ENCODE measurements at regions not wholly inside any gene's neighbourhood (a gene's known extent, or its start where the extent isn't known, plus 50 kb on each side); places are given as distances from the start of the nearest gene placed in this dataset.
A peak's percentile ranks its signal among the peaks of the same experiment; 100 is the strongest.

DNA sequence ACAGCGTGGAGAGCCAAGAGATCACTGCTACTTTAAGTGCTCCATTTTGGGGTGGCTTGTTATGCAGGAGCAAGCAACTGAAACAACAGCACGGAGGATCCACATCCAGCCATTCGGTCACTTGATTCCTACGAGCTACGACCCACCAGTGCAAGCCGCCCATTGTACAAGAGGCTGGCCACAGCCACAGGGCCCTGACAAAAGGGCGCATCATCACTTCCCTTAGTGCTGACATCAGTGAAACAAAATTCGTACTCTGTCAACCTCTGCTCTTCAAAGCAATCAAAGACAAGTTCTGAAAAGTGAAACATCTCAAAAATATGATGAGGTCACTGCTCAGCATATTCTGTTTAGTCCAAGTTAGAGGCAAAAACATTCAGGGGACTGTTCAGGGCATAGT, 168.4 kb downstream of the GADD45G start:
- DNase-seq, result no peak

DNA sequence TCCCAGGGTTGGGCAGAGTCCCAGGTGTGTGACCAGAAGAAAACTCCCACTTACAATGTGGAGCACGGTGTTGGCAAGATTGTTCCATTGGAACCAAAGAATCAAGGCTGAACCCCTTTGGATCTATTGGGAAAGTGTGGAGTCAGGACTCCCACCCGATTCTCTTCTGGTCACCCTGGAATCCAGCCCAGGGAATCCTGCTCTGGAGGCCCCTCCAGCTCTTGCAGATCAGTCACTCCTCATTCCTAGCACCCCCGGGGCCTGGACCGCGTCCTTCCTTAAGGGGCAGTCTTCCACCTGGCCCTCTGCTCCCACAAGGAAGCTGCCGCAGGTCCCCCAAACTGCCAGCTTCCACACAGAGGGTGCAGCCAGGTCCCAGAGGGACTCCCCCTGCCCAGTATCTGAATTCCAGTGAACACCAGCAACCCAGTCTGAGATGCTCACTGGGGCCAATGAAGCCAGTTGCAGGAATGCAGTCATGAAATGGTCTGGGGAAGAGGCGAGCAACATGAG, 170.1 kb downstream of the GADD45G start:
- no peak for DNase-seq

DNA sequence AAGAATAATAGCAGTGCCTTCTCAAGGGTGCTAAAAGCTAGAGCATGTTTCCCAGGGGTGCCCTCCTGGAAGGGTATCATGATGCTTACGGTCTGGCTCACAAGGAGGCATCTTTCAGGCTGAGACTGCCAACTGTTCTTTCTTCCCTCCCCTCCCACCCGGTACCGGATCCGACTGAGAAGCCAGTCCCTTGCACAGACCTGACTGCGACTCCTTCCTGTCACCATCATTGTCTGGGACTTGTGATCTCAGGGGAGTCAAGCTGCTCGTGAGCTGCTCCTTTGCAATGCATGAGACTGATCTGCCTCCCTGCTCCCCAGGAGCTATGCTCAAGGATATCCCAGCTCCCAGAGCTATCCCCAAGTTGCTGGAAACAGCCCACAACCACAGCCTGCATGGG, 170.8 kb downstream of the GADD45G start:
- DNase-seq, result no peak

DNA sequence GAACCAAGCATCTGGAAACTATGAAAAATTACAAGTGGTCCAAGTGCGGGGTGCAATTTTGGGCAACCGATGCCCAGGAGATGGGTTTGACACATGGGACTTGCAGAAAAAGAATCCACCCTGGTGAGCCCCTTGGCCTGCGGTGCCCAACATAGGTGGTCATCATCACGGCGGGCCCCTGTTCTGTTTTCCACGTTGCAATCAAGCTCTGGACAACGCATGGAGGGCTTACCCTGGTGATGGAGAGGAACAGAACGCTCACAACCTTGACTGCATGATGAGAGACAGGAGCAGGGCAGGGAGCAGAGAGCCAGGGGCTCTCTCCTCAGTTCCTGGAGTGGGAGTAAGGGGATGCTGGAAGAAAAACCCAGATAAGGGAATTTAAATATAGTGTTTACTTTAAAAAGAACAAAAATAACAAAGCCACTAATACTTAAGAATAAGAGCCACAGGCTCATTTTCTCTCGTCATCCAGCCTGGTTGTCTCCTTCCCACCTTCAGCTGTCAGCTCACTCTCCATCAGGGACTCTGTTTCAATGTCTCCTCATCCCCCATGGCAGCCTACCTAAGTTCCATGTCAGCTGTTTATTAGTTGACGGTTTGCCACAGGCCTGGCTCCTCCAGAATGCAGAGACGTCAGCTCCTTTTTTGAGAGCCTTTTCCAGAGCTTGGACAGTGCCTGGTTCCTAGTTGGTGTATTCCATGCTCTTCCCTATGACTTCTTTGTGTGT, 172.1 kb downstream of the GADD45G start:
- DNase-seq, result no peak

DNA sequence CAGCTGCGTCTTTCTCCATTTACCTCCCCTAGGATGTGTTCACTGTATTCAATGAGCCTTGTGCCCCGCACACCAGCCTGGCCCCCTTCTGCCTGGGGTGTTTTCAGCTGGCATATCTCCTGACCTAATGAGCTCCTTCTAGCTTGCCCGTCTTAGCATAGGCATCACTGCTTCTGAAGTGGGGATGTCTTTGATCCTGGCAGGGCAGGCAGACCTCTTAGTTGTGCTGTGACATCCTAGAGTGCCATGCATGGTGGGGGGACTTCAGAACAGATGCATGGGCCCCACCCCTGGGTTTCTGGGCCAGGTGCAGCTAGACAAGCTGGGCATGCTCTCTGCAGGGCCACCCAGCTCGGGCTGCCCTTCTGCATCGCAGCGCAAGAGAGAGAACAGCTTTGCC, 172.7 kb downstream of the GADD45G start:
- no peak for DNase-seq

DNA sequence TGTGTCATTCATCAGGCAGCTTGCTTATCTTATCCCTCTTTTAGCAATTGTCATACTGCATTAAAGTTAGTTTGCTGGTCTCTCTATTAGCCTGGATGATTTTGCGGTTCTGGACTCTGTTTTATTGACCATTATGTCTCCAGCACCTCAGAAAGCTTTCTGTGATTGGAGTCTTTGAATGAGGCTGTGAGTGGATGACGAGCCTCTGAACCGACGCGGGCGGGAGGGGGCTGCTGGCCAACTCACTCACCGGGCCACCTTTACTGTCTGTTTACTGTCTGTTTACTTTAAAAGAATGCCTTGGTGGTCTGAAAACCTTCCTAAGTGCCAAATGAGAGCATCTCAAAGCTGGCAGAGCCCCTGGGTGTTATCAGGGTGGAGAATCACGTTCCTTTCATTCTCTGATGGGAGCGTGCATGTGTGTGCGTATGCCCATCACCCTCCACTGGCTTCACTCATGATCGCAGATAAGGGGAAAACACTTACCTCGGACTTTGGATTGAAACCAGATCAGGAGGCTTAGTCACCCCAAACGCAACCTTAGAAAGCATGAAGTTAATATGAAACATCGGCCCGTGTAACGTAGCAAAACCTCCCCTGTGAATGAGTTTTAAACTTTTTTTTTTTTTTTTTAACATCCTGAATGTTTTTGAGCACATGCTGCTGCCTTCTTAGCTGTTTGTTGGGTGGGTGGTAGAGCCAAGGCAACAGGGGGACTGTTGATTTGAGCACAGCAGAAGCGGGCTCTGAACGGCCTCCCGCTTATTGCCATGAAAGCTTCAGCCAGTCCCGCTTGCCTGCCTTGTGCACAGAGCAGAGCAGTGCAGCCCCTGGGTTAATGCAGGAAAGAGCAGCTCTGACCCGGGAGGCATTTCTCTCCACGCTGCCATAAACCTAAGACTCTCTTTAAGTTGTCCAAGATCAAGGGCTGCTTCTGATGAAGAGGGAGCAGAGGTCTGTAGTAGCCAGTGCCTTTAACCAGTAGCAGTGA, 173.6 kb downstream of the GADD45G start:
- no peak for DNase-seq

DNA sequence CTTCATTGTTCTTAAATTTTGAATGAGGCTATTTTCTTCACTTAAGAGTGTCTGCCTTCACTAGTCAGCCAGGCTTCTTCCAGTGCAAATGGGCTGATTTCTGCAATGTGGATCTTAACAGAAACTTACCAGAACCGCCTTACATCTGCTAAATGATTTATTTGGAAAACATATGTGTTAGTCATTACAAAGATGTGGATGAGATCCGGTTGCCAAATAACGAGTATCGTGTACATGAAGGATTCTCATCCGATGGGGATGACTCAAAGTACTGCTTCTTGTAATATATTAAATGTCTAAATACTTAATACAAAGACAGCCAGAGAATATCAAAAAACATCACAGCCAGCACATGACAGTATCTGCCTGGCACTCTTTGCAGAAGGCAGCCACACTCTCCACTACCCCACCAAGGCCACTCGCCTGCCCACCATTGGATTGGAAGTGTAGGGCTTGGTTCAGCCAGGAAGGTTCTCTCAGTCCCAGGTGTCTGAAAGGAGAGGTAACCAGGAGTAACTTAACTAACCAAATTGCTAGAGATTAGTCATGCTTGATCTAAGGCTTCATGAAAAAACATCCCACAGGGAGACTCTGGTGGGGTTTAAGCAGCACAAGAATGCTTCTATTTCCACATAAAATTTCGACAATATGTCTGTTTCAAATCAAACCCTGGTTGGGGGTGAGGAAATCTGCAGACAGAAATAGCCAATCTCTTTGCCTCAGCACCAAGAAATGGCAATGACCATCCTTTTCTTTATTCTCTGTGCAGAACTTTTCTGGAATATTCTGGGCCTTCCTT, 174.8 kb downstream of the GADD45G start:
- DNase-seq, result no peak

DNA sequence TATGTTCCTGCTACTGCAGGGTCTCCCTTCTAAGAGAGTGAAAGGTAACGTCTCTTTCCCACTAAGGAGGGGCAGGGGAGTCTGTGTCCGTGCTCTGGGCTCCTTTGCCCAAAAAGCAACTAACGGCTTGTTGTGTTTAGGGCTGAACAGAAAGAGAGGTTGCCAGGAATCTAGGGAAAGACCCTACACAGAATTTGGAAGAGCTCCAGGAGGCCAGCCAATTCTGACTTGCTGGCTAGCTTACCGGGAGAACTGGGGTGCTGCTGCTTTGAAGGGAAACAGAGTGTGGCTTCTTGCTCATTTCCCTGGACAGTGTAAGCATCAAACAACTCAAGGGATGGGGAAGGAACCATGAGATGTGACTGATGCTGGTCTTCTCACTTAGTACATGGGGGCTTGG, 176.1 kb downstream of the GADD45G start:
- DNase-seq, result no peak

DNA sequence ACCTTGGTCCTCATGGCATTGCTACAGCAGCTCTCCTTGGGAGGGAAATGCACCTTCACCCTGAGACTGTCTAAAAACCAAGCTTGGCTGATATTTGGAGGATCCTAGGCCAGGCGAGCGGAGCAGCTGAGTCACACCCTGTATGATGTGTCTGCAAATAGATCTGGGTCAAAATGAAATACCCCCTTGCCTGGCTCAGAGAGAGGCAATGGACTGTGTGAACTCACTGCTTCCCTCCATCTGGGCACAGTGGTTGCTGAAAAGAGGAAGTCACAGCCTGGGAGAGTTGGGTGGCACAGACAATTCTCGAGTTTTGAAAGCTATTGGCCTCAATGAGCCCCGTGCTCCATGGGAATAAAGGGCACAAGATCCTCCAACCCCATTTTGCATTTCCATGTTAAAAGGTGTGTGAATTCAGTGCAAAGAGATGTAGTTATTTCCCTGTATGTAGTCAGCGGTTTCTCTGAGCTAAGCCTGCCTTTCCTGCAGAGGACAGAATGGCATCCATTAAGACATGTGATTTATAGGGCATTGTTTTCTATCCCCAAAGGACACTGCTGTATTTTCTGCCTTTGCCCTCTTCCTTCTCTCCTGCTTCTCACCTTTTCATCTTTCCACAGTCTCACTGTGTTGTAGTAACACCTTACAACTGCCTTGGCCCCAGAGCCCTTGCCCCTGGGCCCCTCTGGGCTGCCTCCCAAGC, 177.2 kb downstream of the GADD45G start:
- DNase-seq, result no peak

DNA sequence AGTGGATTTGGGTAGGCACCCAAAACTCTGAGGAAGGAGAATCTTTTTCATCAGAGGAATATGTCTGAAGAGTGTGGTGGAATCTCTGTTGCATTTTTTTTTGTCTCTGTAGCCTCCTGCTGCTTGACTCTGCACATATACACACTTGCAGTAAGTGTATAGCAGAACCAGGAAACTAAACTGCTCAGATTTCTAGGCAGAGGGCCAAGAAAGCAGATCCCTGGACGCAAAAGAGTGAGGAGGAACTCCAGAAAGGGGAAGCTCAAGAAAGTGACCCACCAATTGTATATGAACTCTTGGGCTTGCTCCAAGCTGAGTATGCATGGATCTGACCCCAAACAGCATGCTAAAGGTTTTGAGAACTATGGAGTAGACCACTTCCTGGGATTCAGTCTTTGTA, 181.8 kb downstream of the GADD45G start:
- DNase-seq, result peak; percentile 76

DNA sequence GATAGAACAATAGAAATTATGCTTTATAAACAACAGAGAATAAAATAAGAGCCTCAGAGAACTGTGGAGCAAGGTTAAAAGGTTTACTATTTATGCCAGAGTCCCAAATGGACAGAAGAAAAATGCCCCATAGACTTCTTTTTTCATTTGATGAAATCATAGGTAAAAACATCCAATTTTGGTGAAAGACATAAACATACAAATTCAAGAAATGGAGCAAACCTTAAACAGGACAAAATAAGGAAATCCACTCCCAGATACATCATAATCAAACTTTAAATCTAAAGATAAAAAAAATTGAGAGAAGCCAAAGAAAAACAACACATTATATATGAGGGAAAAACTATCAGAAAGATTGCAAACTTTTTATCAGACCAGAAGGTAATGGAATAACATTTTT, 182.8 kb downstream of the GADD45G start:
- DNase-seq, result no peak

DNA sequence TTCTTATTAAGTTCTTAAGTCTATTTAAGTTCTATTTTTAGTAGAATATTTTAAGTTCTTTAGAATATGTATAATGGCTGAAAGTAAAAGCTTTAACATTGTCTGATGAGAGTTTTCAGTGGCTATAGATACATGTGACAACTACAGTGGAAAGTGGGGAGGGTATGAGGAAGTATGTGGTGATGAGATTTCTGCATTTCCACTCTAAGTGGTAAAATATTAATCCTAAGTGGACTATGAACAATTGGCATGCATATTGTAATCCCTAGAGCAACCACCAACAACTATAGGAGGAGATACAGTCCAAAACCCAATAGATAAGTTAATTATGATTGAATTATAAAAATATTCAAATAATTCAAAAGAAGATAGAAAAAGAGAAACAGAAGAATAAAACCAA, 183.6 kb downstream of the GADD45G start:
- no peak for DNase-seq

DNA sequence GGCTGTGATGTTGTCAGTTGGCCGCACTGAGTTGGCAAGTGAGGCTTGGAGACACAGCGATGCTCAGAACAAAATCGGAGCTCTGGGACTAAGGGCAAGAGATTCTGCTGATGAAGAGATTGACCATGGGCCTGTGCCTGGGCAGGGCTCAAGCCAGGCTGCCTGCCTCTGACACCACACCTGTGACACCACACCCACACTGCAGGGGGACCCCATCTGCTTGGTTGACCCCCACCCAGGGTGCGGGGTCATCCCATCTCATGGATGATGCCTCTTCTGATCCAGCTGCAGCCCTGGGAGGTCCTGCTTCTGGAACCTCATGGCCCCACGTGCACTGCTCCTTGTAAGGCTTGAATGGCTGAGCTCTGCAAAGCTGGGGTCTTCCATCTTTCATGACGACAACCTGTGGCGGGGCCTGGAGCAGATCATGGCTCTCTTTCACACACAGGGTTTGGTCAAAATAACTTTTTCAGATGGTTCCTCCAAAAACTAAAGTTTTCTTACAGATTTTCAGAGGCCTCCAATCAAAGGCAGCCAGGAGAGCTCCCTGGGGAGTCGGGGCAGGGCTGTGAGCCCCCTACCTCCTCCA, 185.2 kb downstream of the GADD45G start:
- no peak for DNase-seq

DNA sequence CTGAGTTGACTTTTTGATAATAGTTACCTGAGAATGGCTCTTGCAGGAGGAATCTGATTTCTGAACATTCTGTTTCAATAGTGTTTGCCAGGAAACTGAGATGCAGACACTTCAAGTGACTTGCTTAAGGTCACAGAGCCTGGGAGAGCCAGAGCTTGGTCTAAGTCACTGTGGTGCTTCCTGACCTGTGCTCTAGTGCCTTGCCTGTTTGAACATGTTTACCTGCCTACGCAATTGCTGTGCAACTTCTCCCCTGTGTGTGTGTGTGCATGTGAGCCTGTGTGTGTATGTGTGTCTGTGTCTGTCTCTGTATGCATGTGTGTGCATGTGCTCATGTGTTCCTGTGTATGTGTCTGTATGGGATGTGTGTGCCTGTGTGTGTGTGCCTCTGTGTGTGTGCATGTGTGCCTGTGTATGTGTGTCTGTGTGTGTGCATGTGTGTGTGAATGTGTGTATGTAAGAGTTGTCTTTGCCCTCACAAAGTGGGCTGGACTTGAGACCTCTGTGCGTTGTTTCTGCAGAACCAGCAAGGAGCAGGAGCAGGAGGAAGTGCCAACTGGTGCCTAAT, 185.8 kb downstream of the GADD45G start:
- DNase-seq, result no peak

DNA sequence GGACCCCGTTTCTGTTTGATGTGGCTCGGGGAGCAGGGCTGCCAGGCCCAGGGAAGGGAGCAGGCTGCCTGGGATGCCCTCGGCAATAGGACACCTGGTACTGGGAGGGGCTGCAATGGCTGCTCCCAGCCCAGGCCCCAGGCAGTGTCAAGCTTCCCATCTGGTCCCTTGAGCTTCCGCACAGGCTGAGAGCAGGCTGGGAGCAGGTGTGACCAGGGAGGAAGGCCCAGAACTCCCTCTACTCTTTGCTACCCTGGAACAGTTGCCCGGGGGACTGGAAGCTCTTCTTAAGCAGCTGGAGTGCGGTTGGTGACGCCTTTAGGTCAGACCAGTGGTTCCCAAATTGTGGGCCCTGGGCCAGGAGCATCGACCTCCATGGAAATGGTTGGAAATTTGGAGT, 186.9 kb downstream of the GADD45G start:
- no peak for DNase-seq

DNA sequence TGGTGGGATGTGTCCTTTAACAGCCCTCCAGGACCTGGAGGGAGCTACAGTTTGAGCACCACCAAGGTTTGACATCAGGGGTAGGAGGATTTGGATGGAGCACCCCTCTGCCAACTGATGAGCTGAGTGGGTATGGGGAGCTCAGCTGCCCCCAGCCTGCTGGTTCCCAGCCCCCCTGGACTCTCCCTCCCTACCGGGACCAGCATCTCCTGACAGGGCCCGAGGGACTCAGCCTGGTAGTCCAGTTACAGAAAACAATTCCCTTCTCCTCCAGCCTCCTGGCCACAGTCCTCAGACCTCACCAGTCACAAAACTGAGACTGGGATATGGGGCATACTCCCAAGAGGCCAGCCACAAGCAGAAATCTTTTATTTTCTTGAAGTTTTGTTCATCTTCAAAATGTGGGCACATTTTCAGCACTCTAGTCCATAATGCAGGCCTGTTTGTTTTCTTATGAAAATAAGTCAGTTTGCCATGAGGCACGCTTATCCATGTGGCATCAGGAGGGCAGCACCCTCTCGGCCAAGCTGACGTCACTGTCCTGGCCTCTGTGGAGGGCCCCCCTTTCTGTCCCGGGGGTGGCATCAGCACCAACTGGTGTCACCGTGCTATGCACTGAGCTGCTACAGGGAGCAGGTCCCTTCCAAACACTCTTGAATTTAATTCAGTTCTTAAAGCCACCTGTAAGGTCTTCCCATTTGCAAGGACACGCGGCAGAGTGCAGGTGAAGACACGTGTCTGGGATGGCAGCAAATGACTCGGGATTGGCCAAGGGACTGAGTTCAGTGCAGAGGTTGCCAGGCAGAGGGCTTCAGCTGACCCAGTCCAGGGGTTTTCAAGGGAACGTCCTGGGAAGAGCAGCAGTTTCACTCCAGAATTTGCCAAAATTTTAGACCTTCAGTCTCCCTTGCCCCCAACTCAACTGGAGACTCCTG, 187.6 kb downstream of the GADD45G start:
- DNase-seq, result no peak

DNA sequence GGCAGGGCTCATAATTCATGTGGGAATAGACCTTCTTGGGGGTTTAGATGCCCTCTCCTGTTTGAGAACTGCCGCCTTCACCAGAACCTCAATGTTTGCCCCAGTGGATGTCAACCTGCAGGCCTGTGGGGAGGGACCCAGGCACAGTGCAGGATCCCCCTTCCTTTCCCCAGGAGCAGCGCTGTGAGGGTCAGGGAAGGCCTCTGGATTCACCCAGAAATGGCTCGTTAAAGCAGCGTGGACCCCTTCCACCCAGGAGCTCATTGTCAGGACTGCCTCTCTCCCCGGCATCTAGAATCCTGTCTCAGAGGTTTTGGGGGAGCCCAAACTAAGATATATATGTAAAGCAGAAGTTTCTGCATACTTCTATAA, 188.3 kb downstream of the GADD45G start:
- DNase-seq, result no peak

DNA sequence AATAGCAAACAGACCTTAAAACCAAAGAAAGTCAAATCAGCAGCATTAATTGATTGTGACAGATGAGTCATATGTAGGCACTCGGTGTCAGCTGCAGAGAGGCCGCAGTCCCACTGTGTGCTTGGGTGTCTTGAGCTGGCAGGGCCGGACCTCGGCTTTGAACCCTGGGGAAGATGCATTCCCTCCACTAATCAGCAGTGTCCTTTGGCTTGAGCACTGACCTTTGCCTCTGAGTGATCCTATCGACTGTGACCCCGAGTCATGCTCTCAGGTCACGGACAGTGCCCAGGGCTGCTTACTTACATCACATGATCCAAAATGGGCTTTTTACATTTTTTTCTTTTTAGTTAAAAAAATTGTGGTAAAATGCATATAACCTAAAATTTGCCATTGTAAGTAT, 188.7 kb downstream of the GADD45G start:
- no peak for DNase-seq

DNA sequence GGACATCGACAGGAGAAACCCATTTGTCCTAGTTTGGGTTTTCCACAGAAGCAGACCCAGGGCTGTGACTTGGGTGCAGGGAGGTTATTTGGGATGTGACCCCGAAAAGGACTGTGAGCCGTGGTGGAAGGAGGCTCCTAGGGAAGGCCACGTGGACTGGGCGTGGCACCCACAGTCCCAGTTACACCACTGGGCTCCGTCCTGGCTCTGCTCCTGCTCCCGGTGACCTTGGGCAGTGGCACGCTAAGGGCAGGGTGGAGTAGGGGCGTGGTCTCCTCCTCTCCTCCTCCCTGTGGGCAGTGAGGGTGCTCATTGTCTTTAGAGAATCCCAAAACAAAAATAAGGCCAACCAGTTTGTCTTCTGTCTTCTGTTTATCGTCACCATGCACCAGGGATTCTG, 190.1 kb downstream of the GADD45G start:
- DNase-seq, result no peak

DNA sequence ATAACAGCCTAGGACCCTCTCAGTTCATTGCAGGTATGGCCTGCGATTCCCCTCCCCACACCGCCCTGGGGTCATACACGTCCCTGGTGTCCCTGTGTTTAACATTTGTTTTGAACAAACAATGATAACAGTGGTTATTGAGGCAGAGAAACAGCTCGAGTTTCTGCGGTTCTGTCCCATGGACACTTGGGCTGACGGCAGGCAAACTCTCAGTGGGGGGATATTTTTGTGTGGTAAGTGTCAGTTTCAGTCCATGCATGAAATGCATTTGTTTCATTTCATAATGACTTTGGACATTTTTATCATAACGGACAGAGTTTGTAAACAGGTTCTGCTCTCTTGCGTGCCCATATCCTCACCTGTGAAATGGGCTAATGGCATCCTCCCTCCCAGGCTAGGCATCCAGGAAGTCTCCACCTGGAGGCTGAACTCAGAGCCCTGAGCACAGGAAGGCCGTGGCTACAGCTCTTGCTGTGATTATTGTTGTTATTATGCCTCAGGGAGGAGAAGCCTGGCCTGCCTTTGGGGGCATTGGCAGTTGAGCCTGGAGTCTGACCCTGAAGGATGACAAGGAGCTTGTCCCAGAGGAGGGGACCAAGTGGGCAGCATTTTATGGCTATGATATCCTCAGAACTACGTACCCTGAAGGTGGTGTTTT, 190.9 kb downstream of the GADD45G start:
- no peak for DNase-seq
